ENCODE measurements at regions not wholly inside any gene's neighbourhood (a gene's known extent, or its start where the extent isn't known, plus 50 kb on each side); places are given as distances from the start of the nearest gene placed in this dataset.

DNA sequence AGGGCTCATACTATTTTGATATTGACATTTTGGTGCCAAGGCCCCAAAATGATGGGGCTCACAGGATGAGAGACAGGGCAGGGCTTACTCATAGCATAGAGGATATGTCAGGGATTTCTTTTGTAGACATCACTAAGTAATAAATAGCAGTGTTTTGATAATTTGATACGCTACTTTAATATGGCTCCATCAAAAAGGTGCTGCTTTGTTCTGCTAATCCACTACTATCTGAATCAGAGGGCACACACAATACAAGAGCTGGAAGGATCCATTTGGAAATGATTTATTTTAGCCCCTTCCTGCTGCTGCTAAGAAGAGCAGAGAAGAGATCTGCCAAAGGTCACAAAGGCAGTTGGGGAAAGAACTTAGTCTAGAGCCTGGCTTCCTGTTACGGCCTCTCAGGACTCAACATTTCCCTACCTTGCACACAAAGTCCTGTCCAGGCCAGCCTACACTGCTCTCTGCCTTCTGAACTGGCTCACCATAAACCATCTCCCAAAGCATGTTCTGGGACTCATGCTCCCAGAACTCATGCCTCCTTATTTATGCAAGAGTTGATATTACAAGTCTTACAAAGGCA lies 261.3 kb upstream of the ARHGAP20 start:
- Mint-ChIP-seq H3K4me3 (no peak overlapping the region), H3K27ac (no peak overlapping the region), H3K4me1 (no peaks in the 10 kb centered on the region), H3K27me3 (ENCODE audit: low read depth) (no peaks in the 10 kb centered on the region), H3K9me3 (peaks cover 0 to 3% of the 10 kb centered on the region in 2 experiments; a peak in 1 of 5 replicates), H3K36me3 (ENCODE audit: insufficient read depth in 1 of 3, low read depth in 3 of 3) (no peaks in the 10 kb centered on the region)
- no peak overlapping the region for H2BK12ac ChIP-seq (ENCODE audit: insufficient read length, low read depth, low read length)
- H3K23me2 ChIP-seq (ENCODE audit: insufficient read length, low read depth, low read length, poor library complexity, severe bottlenecking) = no peaks in the 10 kb centered on the region
- H2AFZ ChIP-seq (ENCODE audit: low read length) = no peak overlapping the region
- H3K9me3 ChIP-seq (ENCODE audit: control insufficient read depth, low read depth, low read length) = no peaks in the 10 kb centered on the region
- H4K91ac ChIP-seq (ENCODE audit: insufficient read length, low read depth, low read length) = no peak overlapping the region
- no peak overlapping the region for H2BK15ac ChIP-seq (ENCODE audit: low read depth, low read length)
- H2BK120ac ChIP-seq (ENCODE audit: low read depth, low read length, poor library complexity, severe bottlenecking) = no peak overlapping the region
- H3K27ac ChIP-seq (ENCODE audit: insufficient read length, low read depth, low read length) = no peak overlapping the region
- TF ChIP-seq, protein P1, sequence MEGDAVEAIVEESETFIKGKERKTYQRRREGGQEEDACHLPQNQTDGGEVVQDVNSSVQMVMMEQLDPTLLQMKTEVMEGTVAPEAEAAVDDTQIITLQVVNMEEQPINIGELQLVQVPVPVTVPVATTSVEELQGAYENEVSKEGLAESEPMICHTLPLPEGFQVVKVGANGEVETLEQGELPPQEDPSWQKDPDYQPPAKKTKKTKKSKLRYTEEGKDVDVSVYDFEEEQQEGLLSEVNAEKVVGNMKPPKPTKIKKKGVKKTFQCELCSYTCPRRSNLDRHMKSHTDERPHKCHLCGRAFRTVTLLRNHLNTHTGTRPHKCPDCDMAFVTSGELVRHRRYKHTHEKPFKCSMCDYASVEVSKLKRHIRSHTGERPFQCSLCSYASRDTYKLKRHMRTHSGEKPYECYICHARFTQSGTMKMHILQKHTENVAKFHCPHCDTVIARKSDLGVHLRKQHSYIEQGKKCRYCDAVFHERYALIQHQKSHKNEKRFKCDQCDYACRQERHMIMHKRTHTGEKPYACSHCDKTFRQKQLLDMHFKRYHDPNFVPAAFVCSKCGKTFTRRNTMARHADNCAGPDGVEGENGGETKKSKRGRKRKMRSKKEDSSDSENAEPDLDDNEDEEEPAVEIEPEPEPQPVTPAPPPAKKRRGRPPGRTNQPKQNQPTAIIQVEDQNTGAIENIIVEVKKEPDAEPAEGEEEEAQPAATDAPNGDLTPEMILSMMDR (conservative IDR thresholded peaks at IDR 0.05) = no peak
- no peak overlapping the region for H3T11ph ChIP-seq (ENCODE audit: low read length)
- H4K20me1 ChIP-seq (ENCODE audit: control insufficient read depth, insufficient read depth, insufficient read length) = no peaks in the 10 kb centered on the region
- no peaks in the 10 kb centered on the region for H3K79me2 ChIP-seq (ENCODE audit: insufficient read depth, low read length)
- no peaks in the 10 kb centered on the region for H3K79me1 ChIP-seq (ENCODE audit: insufficient read depth, low read depth, low read length, poor library complexity, severe bottlenecking)
- H3K4me1 ChIP-seq (ENCODE audit: insufficient read depth, low read length) = no peaks in the 10 kb centered on the region
- no peak overlapping the region for H3K56ac ChIP-seq (ENCODE audit: insufficient read length, low read depth, low read length)
- no peak overlapping the region for H3K4ac ChIP-seq (ENCODE audit: low read depth, low read length)
- H3K18ac ChIP-seq (ENCODE audit: insufficient read length, low read depth, low read length) = no peak overlapping the region
- H3K23ac ChIP-seq (ENCODE audit: insufficient read length, low read depth, low read length) = no peak overlapping the region
- no peak overlapping the region for H3K14ac ChIP-seq (ENCODE audit: insufficient read depth, low read length)
- H4K5ac ChIP-seq (ENCODE audit: insufficient read length, low read depth, low read length) = no peak overlapping the region
- no peak overlapping the region for H2BK20ac ChIP-seq (ENCODE audit: low read depth, low read length, poor library complexity, severe bottlenecking)
- no CpG with 5 or more reads among the region's 2 CpGs for WGBS (ENCODE audit: extremely low coverage, insufficient read length, low lambda C conversion rate)
- no peak overlapping the region for H3K9ac ChIP-seq (ENCODE audit: extremely low read depth, insufficient read length, low read length)
- H3K4me2 ChIP-seq (ENCODE audit: insufficient read depth, insufficient read length, low read length) = no peak overlapping the region
- no peak overlapping the region for H2AK5ac ChIP-seq (ENCODE audit: insufficient read length, low read length)
- H4K8ac ChIP-seq (replicated peaks; ENCODE audit: insufficient read length, low read depth, low read length) = no peak overlapping the region
- no peak for DNase-seq
- H2BK5ac ChIP-seq (ENCODE audit: insufficient read length, low read length) = no peak overlapping the region
- H3K27me3 ChIP-seq (ENCODE audit: insufficient read depth, low read length) = no peaks in the 10 kb centered on the region
